K562 (cell line): ENCODE measurements at regions not wholly inside any gene's neighbourhood (a gene's known extent, or its start where the extent isn't known, plus 50 kb on each side); places are given as distances from the start of the nearest gene placed in this dataset.

ENCODE experiments used
- ATAC-seq: fragments of 200-7000 bp; cut with Tn5 transposase; 3 replicates; pipeline ENCODE4 v1.9.1; 2020; ENCODE audit warnings: moderate library complexity
- BruUV-seq: library from RNA; stranded (reverse); fragments of 400-500 nt; replicated peaks from 2 replicates; lab custom pipeline; 2021; lab: Mats Ljungman, UMichigan
- CTCF ChIA-PET: fragments of 300-600 bp; formaldehyde crosslinking; extraction: SDS; loops from one replicate; lab custom pipeline; 2021; ENCODE audit warnings: low intra/inter-chr PET ratio; lab: Yijun Ruan, JAX
- POLR2A ChIA-PET: fragments of 300-600, 350-650 bp; sonication (Branson Sonifier 250); formaldehyde crosslinking; extraction: SDS; loops from one replicate; lab custom pipeline; 2021; ENCODE audit warnings: antibody characterized with exemption, inconsistent platforms; lab: Yijun Ruan, JAX
- DNase-seq, 4 experiments: peaks; one replicate each; pipeline versions ENCODE4 v3.0.0 to v3.0.0-alpha.2; 2011 to 2018; ENCODE audit warnings: low spot score in 3 of 4, mixed read lengths in 3 of 4; ENCODE audit errors: extremely low read depth in 1 of 4
- FAIRE-seq: peaks from 2 replicates; lab custom pipeline; 2011; peaks lifted over from hg19 to GRCh38; lab: Jason Lieb, UNC
- H2AFZ ChIP-seq: 2 replicates; pipeline ENCODE4 v1.6.0; 2011; ENCODE audit warnings: low read depth, low read length, control low read depth, inconsistent platforms
- H3K27ac ChIP-seq: fragments of 200-600 bp; 3 replicates; pipeline ENCODE4 v1.8.0; 2011; ENCODE audit warnings: low read depth, mild to moderate bottlenecking, control low read depth, inconsistent platforms, low read length, moderate library complexity, mixed read lengths; ENCODE audit errors: extremely low read depth
- H3K27me3 ChIP-seq, 2 experiments: fragments of 300-600 bp in 1 of 2; 2 replicates in 1 of 2; 3 replicates in 1 of 2; pipeline versions ENCODE4 v1.6.0 to v1.8.0; 2011; ENCODE audit warnings: inconsistent platforms in 2 of 2, low read length in 2 of 2, mild to moderate bottlenecking in 1 of 2, mixed read lengths in 1 of 2, moderate library complexity in 1 of 2; ENCODE audit not compliant: control insufficient read depth in 2 of 2, insufficient read depth in 2 of 2
- H3K36me3 ChIP-seq: fragments of 300-600 bp; 3 replicates; pipeline ENCODE4 v1.8.0; 2011; ENCODE audit warnings: mild to moderate bottlenecking, low read length, inconsistent platforms; ENCODE audit not compliant: control insufficient read depth, insufficient read depth
- H3K4me1 ChIP-seq, 2 experiments: fragments of 200-600 bp in 1 of 2; replicated peaks in 1 of 2; 2 replicates in 1 of 2; 3 replicates in 1 of 2; pipeline versions ENCODE4 v1.5.1 to v1.8.0; 2011; ENCODE audit warnings: inconsistent platforms in 2 of 2, low read length in 2 of 2, mild to moderate bottlenecking in 1 of 2, mixed read lengths in 1 of 2, moderate library complexity in 1 of 2; ENCODE audit not compliant: control insufficient read depth in 2 of 2, insufficient read depth in 2 of 2
- H3K4me2 ChIP-seq: 2 replicates; pipeline ENCODE4 v1.6.1; 2011; ENCODE audit warnings: low read length, control low read depth, inconsistent platforms, mixed read lengths; ENCODE audit not compliant: insufficient read depth
- H3K4me3 ChIP-seq: fragments of 200-600 bp; sonication (generic), shearing (Covaris generic); 2 replicates; pipeline ENCODE4 v1.5.1; 2016; ENCODE audit warnings: control low read depth, inconsistent platforms
- H3K79me2 ChIP-seq: fragments of 200-600 bp; 3 replicates; pipeline ENCODE4 v1.8.0; 2011; ENCODE audit warnings: low read length, inconsistent platforms; ENCODE audit not compliant: control insufficient read depth, insufficient read depth
- H3K9ac ChIP-seq, 2 experiments: 2 replicates each; pipeline versions ENCODE4 v1.6.0 to v1.6.1; 2011; ENCODE audit warnings: low read depth in 2 of 2, low read length in 2 of 2, control low read depth in 1 of 2, inconsistent platforms in 1 of 2, mild to moderate bottlenecking in 1 of 2, mixed read lengths in 1 of 2; ENCODE audit not compliant: insufficient read depth in 1 of 2
- H3K9me1 ChIP-seq: one replicate; pipeline ENCODE4 v1.6.0; 2011; ENCODE audit warnings: inconsistent platforms, mild to moderate bottlenecking, low read length, moderate library complexity; ENCODE audit not compliant: control insufficient read depth, insufficient read depth
- H3K9me3 ChIP-seq: replicated peaks from 2 replicates; pipeline ENCODE4 v1.5.1; 2011; ENCODE audit warnings: low read depth, low read length, inconsistent platforms; ENCODE audit not compliant: control insufficient read depth, insufficient read depth
- H4K20me1 ChIP-seq: replicated peaks from 2 replicates; pipeline ENCODE4 v1.6.1; 2011; ENCODE audit warnings: low read length, inconsistent platforms, mixed read lengths; ENCODE audit not compliant: control insufficient read depth, insufficient read depth
- EP300 ChIP-seq: IDR thresholded peaks from 2 replicates; pipeline ENCODE4 v1.6.1; 2012; ENCODE audit warnings: low read length, improper control_type of control experiment
- EWSR1 ChIP-seq: fragments of 450-650 bp; IDR thresholded peaks from 2 replicates; pipeline ENCODE4 v1.6.1; 2018; ENCODE audit warnings: borderline replicate concordance, mild to moderate bottlenecking, low read depth, moderate library complexity; ENCODE audit not compliant: partially characterized antibody
- FOXJ2 ChIP-seq: fragments of 200-800 bp; sonication (Bioruptor generic); IDR thresholded peaks from 2 replicates; pipeline ENCODE4 v1.6.1; 2016; ENCODE audit warnings: missing genetic modification characterization, missing compliant biosample characterization
- IRF2 ChIP-seq: sonication (generic); formaldehyde crosslinking; IDR thresholded peaks from 2 replicates; pipeline ENCODE4 v1.8.1; 2022; ENCODE audit warnings: mild to moderate bottlenecking, missing genetic modification reagents
- NCOA4 ChIP-seq: fragments of 450-650 bp; IDR thresholded peaks from 2 replicates; pipeline ENCODE4 v1.6.1; 2018; ENCODE audit warnings: mild to moderate bottlenecking; ENCODE audit not compliant: partially characterized antibody
- PCBP1 ChIP-seq: fragments of 200-400 bp; formaldehyde crosslinking; IDR thresholded peaks from 2 replicates; pipeline ENCODE4 v1.6.1; 2018; ENCODE audit warnings: mild to moderate bottlenecking, low read depth, low read length; ENCODE audit not compliant: poor library complexity, severe bottlenecking
- SMARCB1 ChIP-seq: IDR thresholded peaks from 2 replicates; pipeline ENCODE4 v1.6.1; 2011; ENCODE audit warnings: improper control_type of control experiment, low read depth; ENCODE audit not compliant: insufficient read length
- SREBF1 ChIP-seq: fragments of 150-350 bp; IDR thresholded peaks from 2 replicates; pipeline ENCODE4 v1.6.1; 2014; ENCODE audit warnings: antibody characterized with exemption, low read depth, low read length, borderline replicate concordance
- ZNF232 ChIP-seq: sonication (generic); formaldehyde crosslinking; IDR thresholded peaks from 2 replicates; pipeline ENCODE4 v1.8.0; 2022; ENCODE audit warnings: mild to moderate bottlenecking, missing genetic modification reagents
- ZNF586 ChIP-seq: fragments of 450-650 bp; formaldehyde crosslinking; conservative IDR thresholded peaks from 2 replicates; pipeline ENCODE4 v1.4.0; 2020; ENCODE audit warnings: mild to moderate bottlenecking, moderate library complexity
- WGBS: fragments of 100-300 bp; shearing (Covaris generic); methylation state at CpG from one replicate; pipeline ENCODE4 v1.1.6; 2016; ENCODE audit warnings: low coverage, mixed read lengths; ENCODE audit not compliant: insufficient coverage; ENCODE audit errors: missing lambda C conversion rate; 5-methylcytosine and 5-hydroxymethylcytosine counted together
- in situ Hi-C: fragments of 300-500 bp; cut with MboI; formaldehyde crosslinking; loops from 4 replicates; pipeline ENCODE4 v1.15.0; 2018; ENCODE audit warnings: inconsistent platforms, mixed read lengths
- intact Hi-C: fragments of 100-400 bp; cut with micrococcal nuclease; formaldehyde crosslinking; loops from 2 replicates; pipeline ENCODE4 v1.14.2; 2022
- TF ChIP-seq, protein P1 (sequence below): sonication (generic); formaldehyde crosslinking; IDR thresholded peaks from 2 replicates; pipeline ENCODE4 v1.8.0; 2023; ENCODE audit warnings: mild to moderate bottlenecking, missing genetic modification reagents
- TF ChIP-seq, protein P2 (sequence below): sonication (generic); formaldehyde crosslinking; IDR thresholded peaks from 2 replicates; pipeline ENCODE4 v1.9.0; 2022; ENCODE audit warnings: mild to moderate bottlenecking, missing genetic modification reagents
- TF ChIP-seq, protein P3 (sequence below): fragments of 200-800 bp; sonication (Bioruptor generic); IDR thresholded peaks from 2 replicates; pipeline ENCODE4 v1.6.1; 2016; ENCODE audit warnings: missing genetic modification characterization, missing compliant biosample characterization

DNA sequence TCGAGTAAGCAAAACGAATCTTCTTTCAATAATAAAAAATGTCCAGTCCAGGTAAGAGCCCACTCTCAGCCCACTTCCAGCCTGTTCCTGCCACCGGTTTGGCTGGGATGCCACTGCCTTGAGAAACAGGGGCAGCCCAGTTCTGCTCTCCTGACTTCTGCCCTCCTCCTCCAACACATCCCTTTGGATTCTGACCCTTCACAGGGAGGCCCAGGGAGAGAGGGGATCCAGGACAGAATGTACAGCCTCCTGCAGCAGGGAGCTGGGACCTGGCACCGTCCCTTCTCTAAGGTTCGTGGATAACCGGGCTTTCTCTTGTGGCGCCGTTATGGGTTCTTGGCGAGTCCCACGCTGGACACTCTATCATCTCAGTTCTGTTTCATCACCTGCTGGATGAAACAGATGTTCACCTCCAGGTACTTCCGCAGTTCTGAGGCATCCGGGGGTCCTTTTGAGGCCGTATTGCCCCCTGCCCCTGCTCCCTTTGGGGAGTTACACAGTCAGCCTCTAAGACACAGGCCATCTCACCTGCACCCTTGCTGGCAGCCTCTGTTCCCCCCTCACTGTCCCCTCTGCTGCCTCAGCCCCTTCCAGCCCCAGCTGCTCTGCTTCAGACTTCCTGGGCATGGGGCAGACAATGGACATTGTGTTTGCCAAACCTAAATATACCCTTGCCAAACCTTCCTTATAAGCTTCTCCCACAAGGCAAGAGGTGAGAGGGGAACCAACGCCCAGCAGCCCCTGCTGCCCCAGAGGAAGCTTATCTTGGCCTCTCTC is 203.8 kb upstream of the ZMIZ1 start:
- ATAC-seq (no peak), DNase-seq (no peak), FAIRE-seq (no peak)
- WGBS = 1% methylated on average over 14 of the region's 14 CpGs
- Histone ChIP-seq H3K4me3 (no peak overlapping the region), H3K79me2 (no peaks in the 10 kb centered on the region), H3K9ac (no peak overlapping the region), H3K9me1 (no peaks in the 10 kb centered on the region), H3K27ac (no peak overlapping the region), H3K36me3 (no peaks in the 10 kb centered on the region), H3K9me3 (no peaks in the 10 kb centered on the region), H3K4me2 (no peak overlapping the region), H3K4me1 (no peaks in the 10 kb centered on the region), H3K27me3 (peaks cover 11 to 34% of the 10 kb centered on the region in 2 experiments), H2AFZ (no peak overlapping the region), H4K20me1 (peaks cover 8% of the 10 kb centered on the region; the same call in 1 of the 2 replicates)
- intact Hi-C loops = no loop called here
- no TSS peak for BruUV-seq
- CTCF ChIA-PET = no interaction called here
- in situ Hi-C loops = no loop called here
- POLR2A ChIA-PET = interaction anchor here (1.3 kb wide), 1 partner anchor 44 kb away, joined by 3 read pairs; no protein-coding TSS in a partner anchor
- TF ChIP-seq IRF2 (CRISPR knock-in tag) (no peak), FOXJ2 (tag) (no peak), SREBF1 (no peak), NCOA4 (no peak), EP300 (no peak), ZNF232 (CRISPR knock-in tag) (no peak), SMARCB1 (no peak), EWSR1 (no peak), ZNF586 (CRISPR knock-in tag) (no peak), PCBP1 (no peak)
- TF ChIP-seq, protein P1, sequence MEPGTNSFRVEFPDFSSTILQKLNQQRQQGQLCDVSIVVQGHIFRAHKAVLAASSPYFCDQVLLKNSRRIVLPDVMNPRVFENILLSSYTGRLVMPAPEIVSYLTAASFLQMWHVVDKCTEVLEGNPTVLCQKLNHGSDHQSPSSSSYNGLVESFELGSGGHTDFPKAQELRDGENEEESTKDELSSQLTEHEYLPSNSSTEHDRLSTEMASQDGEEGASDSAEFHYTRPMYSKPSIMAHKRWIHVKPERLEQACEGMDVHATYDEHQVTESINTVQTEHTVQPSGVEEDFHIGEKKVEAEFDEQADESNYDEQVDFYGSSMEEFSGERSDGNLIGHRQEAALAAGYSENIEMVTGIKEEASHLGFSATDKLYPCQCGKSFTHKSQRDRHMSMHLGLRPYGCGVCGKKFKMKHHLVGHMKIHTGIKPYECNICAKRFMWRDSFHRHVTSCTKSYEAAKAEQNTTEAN (CRISPR knock-in tag) = no peak
- TF ChIP-seq, protein P2, sequence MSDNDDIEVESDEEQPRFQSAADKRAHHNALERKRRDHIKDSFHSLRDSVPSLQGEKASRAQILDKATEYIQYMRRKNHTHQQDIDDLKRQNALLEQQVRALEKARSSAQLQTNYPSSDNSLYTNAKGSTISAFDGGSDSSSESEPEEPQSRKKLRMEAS (CRISPR knock-in tag) = no peak
- TF ChIP-seq, protein P3, sequence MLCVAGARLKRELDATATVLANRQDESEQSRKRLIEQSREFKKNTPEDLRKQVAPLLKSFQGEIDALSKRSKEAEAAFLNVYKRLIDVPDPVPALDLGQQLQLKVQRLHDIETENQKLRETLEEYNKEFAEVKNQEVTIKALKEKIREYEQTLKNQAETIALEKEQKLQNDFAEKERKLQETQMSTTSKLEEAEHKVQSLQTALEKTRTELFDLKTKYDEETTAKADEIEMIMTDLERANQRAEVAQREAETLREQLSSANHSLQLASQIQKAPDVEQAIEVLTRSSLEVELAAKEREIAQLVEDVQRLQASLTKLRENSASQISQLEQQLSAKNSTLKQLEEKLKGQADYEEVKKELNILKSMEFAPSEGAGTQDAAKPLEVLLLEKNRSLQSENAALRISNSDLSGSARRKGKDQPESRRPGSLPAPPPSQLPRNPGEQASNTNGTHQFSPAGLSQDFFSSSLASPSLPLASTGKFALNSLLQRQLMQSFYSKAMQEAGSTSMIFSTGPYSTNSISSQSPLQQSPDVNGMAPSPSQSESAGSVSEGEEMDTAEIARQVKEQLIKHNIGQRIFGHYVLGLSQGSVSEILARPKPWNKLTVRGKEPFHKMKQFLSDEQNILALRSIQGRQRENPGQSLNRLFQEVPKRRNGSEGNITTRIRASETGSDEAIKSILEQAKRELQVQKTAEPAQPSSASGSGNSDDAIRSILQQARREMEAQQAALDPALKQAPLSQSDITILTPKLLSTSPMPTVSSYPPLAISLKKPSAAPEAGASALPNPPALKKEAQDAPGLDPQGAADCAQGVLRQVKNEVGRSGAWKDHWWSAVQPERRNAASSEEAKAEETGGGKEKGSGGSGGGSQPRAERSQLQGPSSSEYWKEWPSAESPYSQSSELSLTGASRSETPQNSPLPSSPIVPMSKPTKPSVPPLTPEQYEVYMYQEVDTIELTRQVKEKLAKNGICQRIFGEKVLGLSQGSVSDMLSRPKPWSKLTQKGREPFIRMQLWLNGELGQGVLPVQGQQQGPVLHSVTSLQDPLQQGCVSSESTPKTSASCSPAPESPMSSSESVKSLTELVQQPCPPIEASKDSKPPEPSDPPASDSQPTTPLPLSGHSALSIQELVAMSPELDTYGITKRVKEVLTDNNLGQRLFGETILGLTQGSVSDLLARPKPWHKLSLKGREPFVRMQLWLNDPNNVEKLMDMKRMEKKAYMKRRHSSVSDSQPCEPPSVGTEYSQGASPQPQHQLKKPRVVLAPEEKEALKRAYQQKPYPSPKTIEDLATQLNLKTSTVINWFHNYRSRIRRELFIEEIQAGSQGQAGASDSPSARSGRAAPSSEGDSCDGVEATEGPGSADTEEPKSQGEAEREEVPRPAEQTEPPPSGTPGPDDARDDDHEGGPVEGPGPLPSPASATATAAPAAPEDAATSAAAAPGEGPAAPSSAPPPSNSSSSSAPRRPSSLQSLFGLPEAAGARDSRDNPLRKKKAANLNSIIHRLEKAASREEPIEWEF (CRISPR knock-in tag) = no peak
